Testis (tissue), 2 donors: ENCODE measurements at regions not wholly inside any gene's neighbourhood (a gene's known extent, or its start where the extent isn't known, plus 50 kb on each side); places are given as distances from the start of the nearest gene placed in this dataset.

Experiments used
- CTCF ChIP-seq, 3 experiments: fragments of 450-650 bp in 2 of 3; fragments of 200-600 bp in 1 of 3; sonication (generic) in 1 of 3; IDR thresholded peaks; one replicate each; pipeline ENCODE4 v1.5.1; 2016 to 2019; ENCODE audit warnings: antibody characterized with exemption in 3 of 3, mild to moderate bottlenecking in 2 of 3, moderate library complexity in 1 of 3
- POLR2A ChIP-seq: fragments of 450-650 bp; IDR thresholded peaks from one replicate; pipeline ENCODE4 v1.6.1; 2017; ENCODE audit warnings: antibody characterized with exemption, mild to moderate bottlenecking, moderate library complexity

GRCh38 chr6:100262086-100262485 is 202.6 kb downstream of the SIM1 start:
- TF ChIP-seq CTCF (IDR thresholded peaks at IDR 0.05) (no peak), POLR2A (no peak)
